ENCODE measurements at regions not wholly inside any gene's neighbourhood (a gene's known extent, or its start where the extent isn't known, plus 50 kb on each side); places are given as distances from the start of the nearest gene placed in this dataset.
A peak's percentile ranks its signal among the peaks of the same experiment; 100 is the strongest.

DNA sequence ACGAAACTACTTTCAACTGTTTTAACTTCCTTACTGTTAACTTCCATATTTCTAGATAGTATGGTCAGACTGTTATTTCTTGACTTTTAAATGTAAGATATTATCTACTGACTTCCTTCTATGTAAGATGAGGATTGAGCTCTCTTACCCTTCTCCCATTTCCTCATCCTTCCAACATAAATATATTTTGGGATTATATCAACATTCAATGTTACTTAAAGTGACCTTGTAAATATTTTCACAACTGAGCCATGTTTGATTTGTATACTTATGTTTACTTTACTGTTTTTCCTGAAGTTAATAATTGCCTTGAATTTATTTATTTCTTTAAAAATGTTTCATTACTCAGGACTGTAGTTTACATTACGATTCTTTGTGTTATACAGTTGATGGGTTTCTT lies 148.7 kb downstream of the ZIC5 start:
- no peak for DNase-seq
- ATAC-seq, result no peak

DNA sequence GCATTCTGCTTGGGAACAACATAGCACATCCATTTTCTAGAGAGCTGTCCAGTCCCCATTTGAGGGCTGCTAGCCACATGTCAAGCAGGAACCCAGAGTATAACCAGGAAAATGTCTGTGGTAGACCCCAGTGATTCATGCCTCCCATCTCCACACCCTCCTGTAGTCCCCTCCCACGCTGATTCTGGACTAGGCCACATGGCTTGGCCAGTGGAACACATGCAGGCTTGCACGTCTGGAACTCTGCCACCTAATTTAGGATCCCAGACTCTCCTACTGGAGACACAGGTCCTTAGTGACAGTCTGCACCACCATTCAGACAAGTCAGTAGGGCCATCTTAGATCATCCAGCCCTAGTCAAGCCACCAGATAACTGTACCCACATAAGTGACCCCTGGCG lies 149.8 kb downstream of the ZIC5 start:
- DNase-seq, result no peak
- ATAC-seq, result peak; percentile 29

DNA sequence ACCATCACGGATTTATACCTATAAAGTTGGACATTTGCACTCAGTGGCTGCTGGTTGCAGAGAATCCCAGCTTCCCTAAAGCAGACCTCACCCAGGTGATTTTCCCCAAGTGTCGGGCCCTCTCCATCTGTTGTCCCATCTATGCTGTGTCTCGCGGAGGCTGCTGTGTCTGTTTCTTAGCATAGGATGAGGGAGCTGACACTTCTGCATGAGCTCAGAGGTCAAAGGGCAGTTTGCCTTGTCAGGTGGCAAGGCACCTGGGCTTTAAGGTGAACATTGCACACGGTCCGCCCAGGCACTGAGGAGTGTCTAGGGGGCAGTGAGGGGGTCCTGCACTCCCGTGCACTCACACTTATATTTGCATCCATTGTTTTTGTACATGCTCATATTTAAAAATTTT lies 151.6 kb downstream of the ZIC5 start:
- ATAC-seq (no peak), DNase-seq (no peak)

DNA sequence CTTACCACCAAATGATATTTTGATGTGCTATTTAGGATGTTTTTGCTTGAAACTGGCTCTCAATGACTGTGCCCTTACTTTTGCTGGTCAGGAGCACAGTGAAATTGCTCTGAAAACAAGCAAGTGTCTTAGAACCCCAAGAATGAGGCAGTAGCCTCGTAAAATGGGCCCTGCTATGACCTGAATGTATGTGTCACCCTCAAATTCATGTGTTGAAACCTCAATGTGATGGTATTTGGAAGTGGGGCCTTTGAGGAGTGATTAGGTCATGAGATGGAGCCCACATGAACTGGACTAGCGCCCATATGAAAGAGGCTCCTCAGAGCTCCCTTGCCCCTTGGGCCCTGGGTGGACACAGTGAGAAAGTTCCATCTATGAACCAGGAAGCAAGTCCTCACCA lies 155.2 kb downstream of the ZIC5 start:
- DNase-seq (no peak), ATAC-seq (no peak)

DNA sequence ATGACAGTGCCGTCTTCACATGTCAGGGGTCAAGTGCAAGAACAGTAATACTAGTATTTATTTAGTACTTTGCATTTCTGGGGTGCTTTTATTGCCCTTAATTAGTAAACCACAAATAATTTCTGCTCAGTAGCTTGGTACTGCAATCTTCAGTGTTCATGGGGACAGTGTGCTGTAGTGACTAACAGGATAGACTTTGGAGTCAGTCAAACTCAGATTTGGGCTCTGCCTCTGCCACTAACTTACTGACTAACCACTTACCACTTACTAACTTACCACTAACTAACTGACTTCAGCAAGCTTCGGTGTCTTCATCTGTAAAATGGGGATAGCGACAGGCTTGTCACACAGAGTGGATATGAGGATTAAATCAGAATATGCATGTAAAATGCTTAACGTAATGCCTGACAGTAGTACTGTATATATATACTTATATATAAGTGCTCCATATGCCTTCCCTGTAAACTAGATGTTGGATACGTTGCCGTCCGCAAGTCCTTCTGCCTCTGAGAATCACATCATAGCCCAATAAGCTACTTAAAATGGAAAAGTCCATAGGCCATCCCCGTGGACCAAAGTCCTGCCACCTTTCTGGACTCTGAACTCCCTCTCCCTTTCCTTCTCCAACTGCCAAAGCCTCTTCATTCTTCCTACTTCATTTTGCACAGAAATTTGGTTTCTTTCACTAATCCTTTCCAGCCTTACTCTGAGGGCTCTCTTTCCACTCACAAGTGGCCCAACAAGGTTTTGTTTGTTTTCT lies 158.1 kb downstream of the ZIC5 start:
- ATAC-seq, result no peak
- no peak for DNase-seq

DNA sequence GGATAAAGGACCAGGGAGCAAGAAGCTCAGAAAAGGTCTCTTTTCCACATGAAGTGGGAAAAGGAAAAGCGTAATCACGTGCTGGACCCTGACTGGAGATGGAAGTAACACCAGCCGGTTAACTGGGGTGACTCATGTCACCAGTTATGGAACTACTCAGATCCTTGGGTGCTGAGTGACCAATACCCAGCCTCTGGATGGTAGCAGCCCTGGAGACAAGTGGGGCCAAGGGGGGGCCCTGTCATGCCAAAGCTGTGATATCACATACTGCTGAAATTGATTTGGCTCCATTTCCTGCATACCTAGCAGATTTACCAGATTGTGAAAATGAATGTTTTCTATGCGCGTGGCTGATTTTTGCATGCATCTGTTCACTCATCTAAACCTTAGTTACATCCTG lies 158.9 kb downstream of the ZIC5 start:
- ATAC-seq (no peak), DNase-seq (no peak)

DNA sequence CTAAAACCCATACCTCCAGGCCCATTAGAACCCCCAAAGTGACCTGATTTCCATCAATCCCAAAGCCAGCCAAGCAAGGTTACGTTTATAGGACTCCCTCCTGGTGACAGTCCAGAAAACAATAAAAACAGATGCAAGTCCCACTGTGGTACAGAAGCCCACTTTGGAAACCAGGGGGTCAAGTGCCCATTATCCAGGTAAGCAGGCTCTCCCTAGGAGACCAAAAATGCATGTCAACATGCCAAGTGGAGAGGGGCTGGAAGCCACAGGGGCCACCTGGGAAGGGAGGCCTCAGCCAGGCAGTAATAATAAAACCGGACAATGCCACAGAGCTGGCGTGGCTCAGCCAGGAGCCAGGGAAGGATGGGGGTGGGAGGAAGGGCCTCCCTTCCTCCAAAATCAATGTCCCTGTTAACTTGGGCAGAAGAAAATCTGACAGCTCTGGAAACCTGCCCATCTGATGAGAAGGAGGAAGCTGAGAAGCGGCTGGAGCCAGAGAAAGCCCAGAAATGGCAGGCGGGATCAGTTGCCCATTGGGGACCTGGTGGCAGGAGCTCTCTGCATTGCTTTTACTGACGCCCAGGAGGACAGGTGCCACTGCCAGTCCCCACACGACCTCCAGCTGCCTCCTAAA lies 160.4 kb downstream of the ZIC5 start:
- ATAC-seq (no peak), DNase-seq (no peak)

DNA sequence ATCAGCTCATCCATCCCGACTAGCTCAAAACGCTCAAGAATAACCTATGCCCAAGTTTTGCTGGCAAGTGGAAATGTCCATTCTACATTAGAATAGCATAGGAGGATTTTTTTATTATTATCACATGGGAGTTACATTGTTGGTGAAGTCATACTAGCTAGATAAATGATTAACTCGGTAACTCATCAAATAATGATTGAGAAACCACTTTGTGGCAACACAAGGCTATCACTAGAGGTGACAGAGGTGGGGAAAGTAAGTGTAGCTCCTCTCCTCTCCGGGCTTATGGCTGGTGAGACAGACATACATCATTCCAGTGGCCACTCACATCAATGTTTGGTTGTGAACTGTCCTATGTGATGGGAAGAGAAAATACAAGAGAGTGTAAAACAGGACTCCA lies 161.6 kb downstream of the ZIC5 start:
- DNase-seq (no peak), ATAC-seq (no peak)

DNA sequence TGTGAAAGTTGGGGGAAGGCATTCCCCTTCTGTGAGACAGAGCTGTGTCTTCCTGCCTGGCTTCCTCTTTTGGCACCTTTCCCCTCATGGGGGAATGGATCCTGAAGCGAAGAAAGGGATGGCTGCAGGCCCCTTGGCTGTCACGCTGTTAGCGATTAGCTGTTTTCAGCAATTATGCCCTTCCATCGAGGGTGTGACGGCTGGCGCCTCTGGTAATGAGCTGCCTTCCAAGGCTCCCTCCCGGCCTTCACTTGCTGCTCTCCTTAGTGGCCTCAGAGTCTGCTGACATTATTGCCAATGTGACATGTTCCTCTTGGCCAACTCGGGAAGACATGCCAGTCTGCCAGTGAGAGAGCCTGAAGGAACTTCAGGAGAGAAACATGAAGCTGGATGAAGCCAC lies 162.1 kb downstream of the ZIC5 start:
- ATAC-seq (no peak), DNase-seq (no peak)

DNA sequence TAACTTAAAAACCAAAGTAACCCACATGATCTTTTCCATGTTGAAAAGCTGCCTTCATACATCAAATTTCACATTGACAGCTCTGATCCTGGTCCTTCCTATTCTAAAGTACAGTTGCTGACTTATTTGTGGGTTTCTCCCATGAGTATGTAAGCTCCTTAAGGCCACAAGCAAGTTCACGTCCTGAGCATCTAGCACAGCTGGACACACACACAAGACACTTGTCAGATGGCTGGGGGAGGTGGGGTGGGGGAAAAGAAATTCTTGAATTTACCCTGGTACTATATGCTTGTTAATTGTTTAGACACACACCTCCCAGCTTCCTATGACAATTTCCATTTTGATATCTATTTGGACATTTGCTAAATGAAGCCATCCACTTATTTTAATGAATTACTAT lies 162.8 kb downstream of the ZIC5 start:
- DNase-seq, result no peak
- ATAC-seq, result no peak

DNA sequence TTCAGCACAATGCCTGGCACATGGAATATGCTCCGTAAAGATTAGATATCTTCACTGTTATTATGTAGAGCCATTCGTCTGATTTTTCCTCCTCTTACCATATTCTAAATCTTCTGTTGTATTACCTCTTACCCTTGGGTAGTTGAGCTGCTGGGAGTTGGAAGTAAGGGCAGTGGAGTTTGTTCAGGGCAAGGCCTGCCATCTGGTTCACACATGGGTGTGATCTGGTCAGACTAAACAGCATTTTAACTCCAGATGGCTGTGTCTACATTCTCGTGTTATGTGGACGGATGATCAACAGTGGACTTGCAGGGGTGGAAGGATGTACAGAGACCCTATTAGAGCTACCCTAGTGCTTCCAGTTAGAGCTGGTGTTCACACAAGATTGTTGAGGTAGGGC lies 164.9 kb downstream of the ZIC5 start:
- ATAC-seq (no peak), DNase-seq (no peak)

DNA sequence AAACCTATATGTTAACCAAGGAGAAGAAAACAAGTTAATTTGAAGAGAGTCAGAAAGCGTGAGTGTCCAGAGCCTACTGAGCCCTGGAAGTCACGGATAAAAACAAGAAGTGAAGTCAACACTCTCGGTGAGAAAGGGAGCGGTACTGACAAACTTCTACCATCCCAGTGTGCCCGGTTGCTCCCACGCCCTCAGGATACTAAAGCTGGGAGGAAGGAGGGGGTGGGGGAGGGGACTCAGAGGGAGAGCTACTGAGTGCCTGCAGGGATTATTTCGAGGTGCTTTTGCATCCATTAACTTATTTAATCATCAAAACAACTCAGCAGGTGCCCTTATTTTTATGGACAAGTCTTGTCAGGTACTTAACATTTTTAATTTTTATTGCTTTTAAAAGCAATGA lies 166.2 kb downstream of the ZIC5 start:
- ATAC-seq (no peak), DNase-seq (no peak)

DNA sequence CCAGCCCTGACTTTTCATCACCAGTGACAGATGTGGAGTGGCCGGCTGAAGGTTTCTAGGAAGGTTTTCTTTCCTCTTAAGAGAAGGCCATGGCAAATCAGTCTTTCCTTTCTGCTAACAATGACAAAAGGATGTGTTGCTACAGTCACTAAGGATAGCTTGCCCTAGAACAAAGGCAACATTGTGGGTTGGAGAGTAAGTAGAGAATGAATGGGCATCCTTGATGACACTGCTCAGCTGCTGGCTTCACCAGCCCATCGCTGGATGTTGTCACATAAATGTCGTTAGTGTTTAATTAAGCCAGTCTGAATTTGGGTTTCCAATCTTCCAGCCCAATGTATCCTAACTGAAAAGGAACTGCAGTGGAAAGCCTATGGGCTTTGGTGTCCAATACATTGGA lies 168.4 kb downstream of the ZIC5 start:
- ATAC-seq (no peak), DNase-seq (no peak)

DNA sequence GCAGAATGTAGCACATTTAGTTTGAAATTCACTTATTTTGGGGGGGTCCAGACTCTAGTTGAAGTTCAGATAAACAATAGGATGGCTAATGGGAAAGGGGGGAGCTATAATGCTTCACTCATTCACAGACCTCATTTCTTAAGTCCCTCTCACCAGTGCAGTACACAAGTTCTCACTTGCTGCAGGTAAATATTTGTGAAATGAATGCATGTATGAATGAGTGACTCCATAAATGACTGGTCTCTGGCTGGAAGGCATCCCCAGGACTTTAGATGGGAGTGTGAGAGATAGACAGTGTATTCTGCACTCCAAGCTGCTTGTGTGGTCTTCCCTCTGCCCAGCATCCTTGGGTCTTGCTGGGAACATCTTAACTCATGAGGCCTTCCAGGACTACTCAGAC lies 169.2 kb downstream of the ZIC5 start:
- ATAC-seq, result no peak

DNA sequence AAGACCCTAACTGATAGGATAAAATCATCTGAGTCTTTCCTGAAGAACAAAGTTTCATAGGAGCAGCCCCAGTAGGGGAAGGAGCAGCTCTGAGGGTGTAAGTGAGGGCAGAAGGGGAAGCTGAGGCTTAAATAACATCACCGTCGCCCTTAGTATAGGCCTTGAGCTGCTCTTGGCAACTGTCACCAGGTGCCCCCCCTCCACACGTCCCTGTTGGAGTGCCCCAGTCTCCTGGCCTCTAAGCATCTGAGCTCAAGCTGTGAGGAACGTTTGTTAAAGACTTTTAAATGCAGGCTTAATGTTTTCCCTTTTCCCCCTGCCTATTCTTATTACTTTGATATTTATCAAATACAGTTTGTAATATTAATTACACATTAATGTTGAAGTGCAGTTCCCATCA lies 170.6 kb downstream of the ZIC5 start:
- ATAC-seq (no peak), DNase-seq (no peak)

More for the DNA sequence above, 169.2 kb downstream of the ZIC5 start:
- DNase-seq, result no peak

DNA sequence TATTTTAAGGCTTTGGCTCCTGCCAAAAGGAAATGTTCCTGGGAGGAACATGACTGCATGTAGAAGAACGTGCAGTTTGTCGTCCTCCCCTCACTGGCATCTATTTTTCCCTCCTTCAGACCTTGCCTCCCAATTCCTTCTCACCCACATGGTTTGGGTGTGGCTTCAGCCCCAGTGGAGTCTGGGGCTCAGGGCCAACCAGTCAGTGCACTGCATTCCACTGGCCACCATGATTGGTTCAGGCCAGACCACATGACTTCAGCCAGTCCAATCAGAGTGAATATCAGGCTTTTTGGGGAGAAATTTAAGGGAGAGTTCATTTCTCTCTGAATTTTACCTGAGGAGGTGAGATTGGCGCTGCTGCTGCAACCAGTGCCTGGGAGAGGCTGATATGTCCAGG lies 171.6 kb downstream of the ZIC5 start:
- DNase-seq (no peak), ATAC-seq (no peak)

DNA sequence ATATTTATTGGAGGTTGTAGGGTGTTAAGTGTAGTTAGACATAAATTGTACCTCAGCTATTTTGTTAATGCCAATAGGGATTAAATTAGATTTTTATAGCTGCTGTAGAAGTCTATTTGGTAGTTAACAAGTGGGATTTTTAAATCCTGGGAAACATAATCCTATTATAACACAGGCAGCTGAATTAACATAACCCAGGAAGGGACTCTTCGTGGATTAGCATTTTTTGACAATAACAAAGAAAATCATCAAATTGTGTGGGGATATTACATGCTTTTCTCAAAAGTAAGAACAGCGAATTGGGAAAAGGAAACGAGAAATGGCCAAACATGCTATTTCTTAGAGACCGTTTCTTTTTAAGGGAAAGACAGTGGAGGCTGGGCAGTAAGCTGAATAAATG lies 172.8 kb downstream of the ZIC5 start:
- ATAC-seq (no peak), DNase-seq (no peak)

DNA sequence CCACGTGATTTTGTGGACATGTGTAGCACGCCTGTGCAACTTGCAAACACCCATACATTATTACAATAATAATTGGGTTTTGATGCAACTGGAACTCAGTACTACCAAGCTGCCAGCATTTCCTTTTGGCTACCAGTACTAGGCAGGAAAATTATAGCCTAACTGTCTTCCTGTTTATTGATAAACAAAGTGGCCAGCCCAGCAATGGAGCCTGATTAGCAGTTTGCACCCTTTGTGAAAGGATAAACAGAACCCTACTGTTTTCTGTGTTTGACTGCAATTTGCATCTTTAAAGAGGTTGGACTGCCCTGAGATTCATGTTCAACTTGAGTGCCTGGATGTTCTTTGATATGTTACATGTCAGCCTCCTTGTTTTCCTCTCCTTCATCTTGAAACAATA lies 173.9 kb downstream of the ZIC5 start:
- no peak for DNase-seq
- no peak for ATAC-seq

DNA sequence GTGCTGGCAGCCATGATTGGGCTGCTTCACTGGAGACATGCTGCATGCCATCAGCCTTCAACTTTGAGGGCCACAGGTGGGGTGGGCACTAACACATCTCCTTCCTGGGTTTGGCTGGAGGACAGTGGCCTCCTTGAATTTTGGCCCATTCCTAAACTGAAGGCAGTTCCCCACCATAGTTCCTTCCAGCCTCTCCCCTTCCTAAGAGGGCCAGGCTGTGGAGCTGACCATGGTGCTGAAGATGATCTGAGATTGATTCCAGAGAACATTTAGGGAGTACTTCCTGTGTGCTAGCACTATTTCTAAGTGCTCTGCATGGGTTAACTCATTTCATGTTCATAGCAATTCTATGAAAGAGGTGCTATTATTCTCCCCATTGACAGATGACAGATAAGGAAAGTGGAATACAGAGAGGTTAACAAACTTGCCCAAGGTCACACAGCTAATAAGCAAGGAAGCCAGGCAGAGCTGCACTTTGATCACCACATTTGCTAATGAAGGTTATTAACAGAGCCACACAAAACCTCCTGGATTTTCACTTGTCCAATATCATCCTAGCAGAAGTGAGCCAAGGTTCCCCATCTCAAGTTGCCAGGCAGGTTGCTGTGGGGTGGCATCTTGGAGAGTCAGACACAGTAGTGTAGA lies 175.3 kb downstream of the ZIC5 start:
- no peak for ATAC-seq
- peak; percentile 40 for DNase-seq

DNA sequence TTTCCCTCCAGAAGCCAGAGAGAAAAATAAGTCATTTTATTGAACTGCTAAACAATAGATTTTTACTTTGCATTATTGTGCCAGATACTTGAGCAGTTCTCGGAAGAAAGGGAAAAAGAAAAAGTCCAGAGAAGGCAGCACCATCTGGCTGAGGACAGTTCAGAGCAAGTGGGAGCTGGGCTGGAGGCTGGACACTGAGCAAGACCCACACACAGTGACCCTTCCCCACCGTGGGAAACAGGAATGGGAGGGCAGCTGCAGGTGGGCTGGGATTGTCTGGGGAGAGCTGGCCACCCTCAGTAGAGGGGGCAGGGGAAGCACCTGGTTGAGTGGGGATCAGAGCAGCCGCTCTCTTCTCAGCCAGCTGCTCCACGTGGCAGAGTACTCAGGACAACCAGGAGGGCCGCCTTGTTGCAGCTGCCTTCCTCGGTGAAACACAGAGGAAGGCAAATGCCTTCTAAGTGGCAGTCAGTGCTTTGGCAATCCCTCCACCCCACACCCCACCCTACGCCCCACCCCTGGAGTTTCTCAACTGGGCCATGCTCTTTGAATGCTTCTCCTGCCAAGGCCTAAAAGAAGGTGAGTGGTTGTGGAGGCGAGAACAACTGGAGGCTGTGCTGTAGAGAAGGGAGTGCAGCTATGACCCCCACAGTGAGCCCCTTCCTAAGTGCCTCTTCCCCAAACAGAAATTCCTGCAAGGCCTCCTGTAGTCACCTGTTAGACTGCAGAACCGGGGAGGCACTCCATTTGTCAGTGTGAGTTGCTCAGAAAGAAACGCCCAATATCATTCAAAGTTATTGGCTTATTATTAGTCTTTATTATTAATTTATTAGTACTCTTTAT lies 179.3 kb downstream of the ZIC5 start:
- ATAC-seq, result no peak
- DNase-seq, result no peak

DNA sequence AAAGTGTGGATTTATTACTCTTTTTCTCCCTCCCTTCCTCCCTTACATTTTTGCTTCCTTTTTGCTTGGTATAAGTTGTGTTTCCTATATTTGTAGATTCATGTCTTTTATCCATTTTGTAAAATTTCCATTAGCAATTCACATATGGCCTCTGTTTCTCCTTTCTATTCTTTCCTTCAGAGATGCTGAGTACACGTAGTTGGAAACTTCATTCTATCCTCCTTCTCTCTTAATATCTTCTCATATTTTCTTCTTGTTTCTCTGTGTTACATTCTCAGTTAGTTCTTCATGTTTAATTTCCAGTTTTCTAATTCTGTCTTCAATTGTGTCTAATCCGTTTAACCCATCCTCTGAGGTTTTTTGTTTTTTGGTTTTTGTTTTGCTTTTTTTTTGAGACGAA lies 188.9 kb downstream of the ZIC5 start:
- ATAC-seq (no peak), DNase-seq (no peak)

DNA sequence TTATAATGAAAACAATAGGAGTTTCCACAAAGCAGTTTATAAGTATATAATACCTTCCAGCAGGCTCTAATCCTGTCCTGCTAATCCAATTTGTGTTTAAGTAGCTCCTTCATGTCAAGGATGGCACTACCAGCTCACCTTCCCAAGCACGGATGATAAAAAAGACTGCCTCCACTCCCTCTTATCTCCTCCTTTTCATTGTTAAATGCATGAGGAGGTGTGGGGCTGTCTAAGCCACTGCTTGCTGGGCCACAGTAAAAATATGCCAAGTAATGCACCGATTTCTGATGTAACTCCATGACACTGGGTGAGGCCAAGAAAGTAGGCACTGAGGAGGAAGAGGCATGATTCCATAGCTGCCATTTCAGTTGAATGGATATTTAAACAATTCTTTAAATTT lies 193.1 kb downstream of the ZIC5 start:
- ATAC-seq (no peak), DNase-seq (no peak)

DNA sequence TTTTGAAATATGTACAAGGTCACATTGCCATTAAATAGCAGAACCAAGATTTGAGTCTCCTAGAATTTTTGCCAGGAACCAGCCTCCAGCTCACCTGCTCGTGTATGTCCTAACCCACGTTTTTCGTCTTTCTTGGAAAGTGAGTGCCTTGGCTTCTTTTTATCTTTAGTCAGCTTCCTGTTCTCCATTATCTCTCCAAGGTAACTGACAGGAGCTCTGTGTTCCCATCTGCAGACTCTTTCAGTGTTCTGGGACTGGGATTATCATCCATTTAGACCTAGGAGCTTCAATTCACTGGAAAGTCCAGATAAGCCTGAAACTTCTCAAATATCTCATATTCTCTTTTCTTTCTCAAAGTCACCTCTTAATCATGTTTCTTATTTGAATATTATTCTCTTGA lies 193.7 kb downstream of the ZIC5 start:
- no peak for ATAC-seq
- DNase-seq, result no peak
